Smooth muscle cell (in vitro differentiated cells): ENCODE measurements at regions not wholly inside any gene's neighbourhood (a gene's known extent, or its start where the extent isn't known, plus 50 kb on each side); places are given as distances from the start of the nearest gene placed in this dataset.

ENCODE experiments used
- DNase-seq: peaks from one replicate; lab custom pipeline; 2025; ENCODE audit not compliant: unreplicated experiment; lab: John Stamatoyannopoulos, UW
- H2AFZ ChIP-seq: fragments of 200-600 bp; sonication (generic); 2 replicates; pipeline ENCODE4 v1.6.0; 2016; ENCODE audit warnings: antibody characterized with exemption, low read depth, mild to moderate bottlenecking
- H3F3A ChIP-seq: fragments of 200-600 bp; sonication (generic); 2 replicates; pipeline ENCODE4 v1.6.0; 2017; ENCODE audit warnings: antibody characterized with exemption, low read depth
- H3K27ac ChIP-seq: fragments of 200-600 bp; sonication (generic); 2 replicates; pipeline ENCODE4 v1.5.1; 2016; ENCODE audit warnings: low read depth, mild to moderate bottlenecking
- H3K27me3 ChIP-seq: fragments of 200-600 bp; sonication (generic); 2 replicates; pipeline ENCODE4 v1.6.1; 2016; ENCODE audit warnings: low read depth, mild to moderate bottlenecking
- H3K36me3 ChIP-seq: fragments of 200-600 bp; sonication (generic); 2 replicates; pipeline ENCODE4 v1.5.1; 2016; ENCODE audit warnings: low read depth
- H3K4me1 ChIP-seq: fragments of 200-600 bp; sonication (generic); 2 replicates; pipeline ENCODE4 v1.5.1; 2016; ENCODE audit warnings: low read depth
- H3K4me2 ChIP-seq: fragments of 200-600 bp; sonication (generic); 2 replicates; pipeline ENCODE4 v1.6.0; 2016; ENCODE audit warnings: mild to moderate bottlenecking
- H3K4me3 ChIP-seq: fragments of 200-600 bp; sonication (generic); 2 replicates; pipeline ENCODE4 v1.5.1; 2016; ENCODE audit warnings: mild to moderate bottlenecking
- H3K79me2 ChIP-seq: fragments of 200-600 bp; sonication (generic); 2 replicates; pipeline ENCODE4 v1.6.0; 2016; ENCODE audit warnings: low read depth, mild to moderate bottlenecking
- H3K9ac ChIP-seq: fragments of 200-600 bp; sonication (generic); 2 replicates; pipeline ENCODE4 v1.6.0; 2016; ENCODE audit warnings: low read depth
- H3K9me3 ChIP-seq: fragments of 200-600 bp; sonication (generic); replicated peaks from 2 replicates; pipeline ENCODE4 v1.5.1; 2016; ENCODE audit warnings: low read depth
- H4K20me1 ChIP-seq: fragments of 200-600 bp; sonication (generic); 2 replicates; pipeline ENCODE4 v1.6.0; 2016; ENCODE audit warnings: low read depth
- WGBS: methylation state at CpG from one replicate; pipeline ENCODE4 v1.1.7; 2016; ENCODE audit warnings: low lambda C conversion rate; 5-methylcytosine and 5-hydroxymethylcytosine counted together
- TF ChIP-seq, protein P1 (sequence below): fragments of 200-600 bp; sonication (generic); IDR thresholded peaks from 2 replicates; pipeline ENCODE4 v1.5.1; 2017; ENCODE audit warnings: borderline replicate concordance, mild to moderate bottlenecking, antibody characterized with exemption; ENCODE audit not compliant: insufficient read depth, poor library complexity, severe bottlenecking

DNA sequence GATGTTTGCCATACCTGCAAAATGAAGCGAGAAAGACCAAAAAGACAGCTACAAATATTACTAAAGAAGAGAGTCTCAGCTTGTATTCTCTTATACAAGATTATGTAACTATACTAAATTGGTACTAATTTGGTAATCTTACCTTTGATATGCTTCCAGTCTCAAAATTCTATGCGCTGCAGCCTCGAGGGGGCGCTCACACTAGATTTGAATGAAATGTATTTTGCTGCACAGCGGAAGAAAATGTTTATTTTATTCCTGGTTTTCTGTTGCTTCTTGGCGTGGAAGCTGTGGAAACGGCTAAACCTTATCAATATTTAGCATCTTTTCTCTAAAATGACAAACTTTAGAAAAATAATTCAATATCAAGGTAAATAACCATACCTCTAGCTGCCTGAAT, 267.0 kb upstream of the NUDT12 start:
- Histone ChIP-seq H3K9ac (no peak overlapping the region), H3F3A (no peaks in the 10 kb centered on the region), H3K27ac (no peak overlapping the region), H3K79me2 (no peaks in the 10 kb centered on the region), H3K4me1 (no peaks in the 10 kb centered on the region), H3K4me2 (no peak overlapping the region), H3K9me3 (no peaks in the 10 kb centered on the region), H3K36me3 (no peaks in the 10 kb centered on the region), H2AFZ (no peak overlapping the region), H4K20me1 (no peaks in the 10 kb centered on the region), H3K27me3 (no peaks in the 10 kb centered on the region), H3K4me3 (no peak overlapping the region)
- DNase-seq: no peak
- WGBS: 45% methylated on average over 7 of the region's 7 CpGs
- TF ChIP-seq, protein P1, sequence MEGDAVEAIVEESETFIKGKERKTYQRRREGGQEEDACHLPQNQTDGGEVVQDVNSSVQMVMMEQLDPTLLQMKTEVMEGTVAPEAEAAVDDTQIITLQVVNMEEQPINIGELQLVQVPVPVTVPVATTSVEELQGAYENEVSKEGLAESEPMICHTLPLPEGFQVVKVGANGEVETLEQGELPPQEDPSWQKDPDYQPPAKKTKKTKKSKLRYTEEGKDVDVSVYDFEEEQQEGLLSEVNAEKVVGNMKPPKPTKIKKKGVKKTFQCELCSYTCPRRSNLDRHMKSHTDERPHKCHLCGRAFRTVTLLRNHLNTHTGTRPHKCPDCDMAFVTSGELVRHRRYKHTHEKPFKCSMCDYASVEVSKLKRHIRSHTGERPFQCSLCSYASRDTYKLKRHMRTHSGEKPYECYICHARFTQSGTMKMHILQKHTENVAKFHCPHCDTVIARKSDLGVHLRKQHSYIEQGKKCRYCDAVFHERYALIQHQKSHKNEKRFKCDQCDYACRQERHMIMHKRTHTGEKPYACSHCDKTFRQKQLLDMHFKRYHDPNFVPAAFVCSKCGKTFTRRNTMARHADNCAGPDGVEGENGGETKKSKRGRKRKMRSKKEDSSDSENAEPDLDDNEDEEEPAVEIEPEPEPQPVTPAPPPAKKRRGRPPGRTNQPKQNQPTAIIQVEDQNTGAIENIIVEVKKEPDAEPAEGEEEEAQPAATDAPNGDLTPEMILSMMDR: peak; percentile 49

- H3K4me2 ChIP-seq: no peak overlapping the region
- no peak for DNase-seq
- TF ChIP-seq, protein P1: no peak
These were observed 265.4 kb upstream of the NUDT12 start for GRCh38 chr5:103827976-103828375.

DNA sequence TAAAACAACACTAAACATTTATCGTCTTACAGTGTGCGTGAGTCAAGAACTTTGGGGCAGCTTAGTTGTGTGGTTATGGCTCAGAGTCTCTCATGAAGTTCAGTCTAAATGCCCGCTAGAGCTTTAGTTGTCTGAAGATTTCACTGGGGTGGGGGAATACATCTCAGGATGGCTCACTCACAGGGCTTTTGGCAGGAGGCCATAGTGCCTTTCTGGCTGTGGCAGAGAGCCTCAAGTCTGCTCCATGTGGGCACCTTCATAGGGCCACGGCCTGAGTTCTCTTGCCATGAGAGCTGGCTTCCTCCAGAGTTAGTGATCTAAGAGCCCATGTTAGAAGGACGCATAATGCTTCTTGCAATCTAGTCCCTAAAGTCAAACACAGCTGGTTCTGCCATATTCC, 258.8 kb upstream of the NUDT12 start:
- DNase-seq: no peak
- Histone ChIP-seq H2AFZ (no peak overlapping the region), H3F3A (no peaks in the 10 kb centered on the region), H3K79me2 (no peaks in the 10 kb centered on the region), H3K27ac (no peak overlapping the region), H3K9me3 (no peaks in the 10 kb centered on the region), H3K9ac (no peak overlapping the region), H3K27me3 (no peaks in the 10 kb centered on the region), H3K4me3 (no peak overlapping the region), H3K4me2 (no peak overlapping the region), H3K4me1 (no peaks in the 10 kb centered on the region), H3K36me3 (no peaks in the 10 kb centered on the region), H4K20me1 (no peaks in the 10 kb centered on the region)
- 89% methylated on average over 5 of the region's 5 CpGs for WGBS
- TF ChIP-seq, protein P1: no peak

More at GRCh38 chr5:103827976-103828375, 265.4 kb upstream of the NUDT12 start:
- Histone ChIP-seq H3K36me3 (no peaks in the 10 kb centered on the region), H3K27me3 (no peaks in the 10 kb centered on the region), H3K4me1 (no peaks in the 10 kb centered on the region), H3F3A (no peaks in the 10 kb centered on the region), H4K20me1 (no peaks in the 10 kb centered on the region), H3K9ac (no peak overlapping the region), H3K27ac (no peak overlapping the region), H3K79me2 (no peaks in the 10 kb centered on the region), H2AFZ (no peak overlapping the region), H3K9me3 (no peaks in the 10 kb centered on the region), H3K4me3 (no peak overlapping the region)
- WGBS: 94% methylated on average over 4 of the region's 4 CpGs

DNA sequence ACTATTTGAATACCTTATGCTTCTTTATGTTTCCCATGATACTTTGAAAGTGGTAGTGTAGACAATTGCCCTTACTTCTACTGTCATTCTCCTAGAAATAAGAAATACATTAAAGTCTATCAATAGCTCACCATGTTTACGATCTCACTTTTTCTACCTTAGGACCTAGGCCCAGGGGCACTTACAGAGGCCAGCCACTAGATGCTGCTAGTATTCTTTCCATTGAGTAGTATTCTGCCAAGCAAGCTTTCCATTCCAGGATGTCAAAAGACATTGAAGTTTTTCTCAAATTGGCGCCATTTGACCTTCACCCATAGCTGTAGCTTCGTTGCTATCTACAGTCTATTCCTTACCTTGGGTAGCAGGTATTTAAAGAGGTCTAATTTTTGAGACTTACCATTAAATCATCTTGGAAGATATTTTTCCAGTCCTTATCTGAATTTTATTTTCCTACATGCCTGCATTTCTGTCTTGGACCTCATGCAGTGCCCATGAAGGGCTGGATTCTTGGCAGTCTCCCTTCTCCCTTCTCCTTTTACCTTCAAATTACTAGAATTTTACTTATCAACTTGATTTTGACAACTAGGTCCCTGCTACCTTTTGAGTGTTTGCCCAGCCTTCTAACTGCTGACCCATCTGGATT, 246.0 kb upstream of the NUDT12 start:
- Histone ChIP-seq H3K9me3 (no peaks in the 10 kb centered on the region), H3K9ac (no peak overlapping the region), H4K20me1 (no peaks in the 10 kb centered on the region), H3K27me3 (no peaks in the 10 kb centered on the region), H3K79me2 (no peaks in the 10 kb centered on the region), H3K27ac (no peak overlapping the region), H3F3A (no peaks in the 10 kb centered on the region), H3K36me3 (no peaks in the 10 kb centered on the region), H3K4me2 (no peak overlapping the region), H3K4me1 (peaks cover 7% of the 10 kb centered on the region), H3K4me3 (no peak overlapping the region), H2AFZ (peak overlapping the region; percentile 50)
- no peak for DNase-seq
- 31% methylated on average over 3 of the region's 3 CpGs for WGBS
- TF ChIP-seq, protein P1: peak; percentile 88
